GM19324 (cell line): ENCODE measurements at regions not wholly inside any gene's neighbourhood (a gene's known extent, or its start where the extent isn't known, plus 50 kb on each side); places are given as distances from the start of the nearest gene placed in this dataset.

ENCODE experiments used
- ATAC-seq: cut with Tn5 transposase; IDR thresholded peaks from one replicate; pipeline ENCODE4 v1.9.1; 2021; ENCODE audit warnings: mild to moderate bottlenecking, moderate library complexity; ENCODE audit not compliant: unreplicated experiment, low FRiP score

GRCh38 chr17:77875051-77875780, 83.3 kb upstream of the TNRC6C start:
- no peak for ATAC-seq

GRCh38 chr17:77875881-77876509, 82.5 kb upstream of the TNRC6C start:
- no peak for ATAC-seq

GRCh38 chr17:77877036-77877435, 81.5 kb upstream of the TNRC6C start:
- no peak for ATAC-seq

GRCh38 chr17:77877646-77878355, 80.7 kb upstream of the TNRC6C start:
- no peak for ATAC-seq

GRCh38 chr17:77879226-77879895, 79.1 kb upstream of the TNRC6C start:
- no peak for ATAC-seq

- ATAC-seq: no peak
Measured at GRCh38 chr17:77879896-77880280, 78.6 kb upstream of the TNRC6C start.

- ATAC-seq: no peak
Measured at GRCh38 chr17:77880711-77881450, 77.6 kb upstream of the TNRC6C start.

GRCh38 chr17:77881545-77881944, 77.0 kb upstream of the TNRC6C start:
- ATAC-seq: peak; percentile 84

- ATAC-seq: peak; percentile 10
Measured at GRCh38 chr17:77882040-77882439, 76.5 kb upstream of the TNRC6C start.

- ATAC-seq: no peak
Measured at GRCh38 chr17:77882481-77883212, 75.9 kb upstream of the TNRC6C start.

GRCh38 chr17:77883213-77883650, 75.3 kb upstream of the TNRC6C start:
- ATAC-seq: no peak

GRCh38 chr17:77884019-77884418, 74.5 kb upstream of the TNRC6C start:
- no peak for ATAC-seq

- ATAC-seq: no peak
Measured at GRCh38 chr17:77884967-77885641, 73.4 kb upstream of the TNRC6C start.

GRCh38 chr17:77885678-77886386, 72.7 kb upstream of the TNRC6C start:
- no peak for ATAC-seq

GRCh38 chr17:77886387-77886728, 72.1 kb upstream of the TNRC6C start:
- ATAC-seq: no peak

- no peak for ATAC-seq
Measured at GRCh38 chr17:77887110-77887463, 71.4 kb upstream of the TNRC6C start.

- ATAC-seq: no peak
Measured at GRCh38 chr17:77887464-77888241, 70.8 kb upstream of the TNRC6C start.
